ENCODE measurements at regions not wholly inside any gene's neighbourhood (a gene's known extent, or its start where the extent isn't known, plus 50 kb on each side); places are given as distances from the start of the nearest gene placed in this dataset.

- Histone ChIP-seq H3K4me3 (no peak overlapping the region), H3K36me3 (no peaks in the 10 kb centered on the region), H3K9me3 (no peaks in the 10 kb centered on the region), H3K27ac (no peak overlapping the region), H3K27me3 (no peaks in the 10 kb centered on the region), H3K4me1 (no peaks in the 10 kb centered on the region)
- no peak for TF ChIP-seq CTCF (IDR thresholded peaks at IDR 0.05)
- intact Hi-C loops (cut with DNase I): no loop called here
- no peak for DNase-seq (ENCODE audit: low spot score in 2 of 2)
These were observed 130.9 kb downstream of the PAPOLA start for GRCh38 chr14:96633096-96633495.

- DNase-seq (ENCODE audit: low spot score in 2 of 2): no peak
- Histone ChIP-seq H3K4me1 (no peaks in the 10 kb centered on the region), H3K4me3 (no peak overlapping the region), H3K9me3 (no peaks in the 10 kb centered on the region), H3K36me3 (no peaks in the 10 kb centered on the region), H3K27me3 (no peaks in the 10 kb centered on the region), H3K27ac (no peak overlapping the region)
- intact Hi-C loops (cut with DNase I): no loop called here
- no peak for TF ChIP-seq CTCF (IDR thresholded peaks at IDR 0.05)
These were observed 132.3 kb downstream of the PAPOLA start for GRCh38 chr14:96634481-96634880.

- H3K36me3 ChIP-seq: no peaks in the 10 kb centered on the region
- H3K27me3 ChIP-seq: no peaks in the 10 kb centered on the region
- no peak overlapping the region for H3K27ac ChIP-seq
- H3K4me1 ChIP-seq: no peaks in the 10 kb centered on the region
- no peak for TF ChIP-seq CTCF (IDR thresholded peaks at IDR 0.05)
- no peak for DNase-seq (ENCODE audit: low spot score in 2 of 2)
- H3K9me3 ChIP-seq: no peaks in the 10 kb centered on the region
- intact Hi-C loops (cut with DNase I): no loop called here
- no peak overlapping the region for H3K4me3 ChIP-seq
These were observed 132.7 kb downstream of the PAPOLA start for GRCh38 chr14:96634896-96635295.

- H3K27me3 ChIP-seq: no peaks in the 10 kb centered on the region
- H3K36me3 ChIP-seq: no peaks in the 10 kb centered on the region
- no peak overlapping the region for H3K4me3 ChIP-seq
- no peak for DNase-seq (ENCODE audit: low spot score in 2 of 2)
- H3K27ac ChIP-seq: no peak overlapping the region
- no peak for TF ChIP-seq CTCF (IDR thresholded peaks at IDR 0.05)
- H3K4me1 ChIP-seq: no peaks in the 10 kb centered on the region
- H3K9me3 ChIP-seq: no peaks in the 10 kb centered on the region
- intact Hi-C loops (cut with DNase I): no loop called here
These were observed 133.7 kb downstream of the PAPOLA start for GRCh38 chr14:96635850-96636249.

GRCh38 chr14:96637521-96637920 is 135.3 kb downstream of the PAPOLA start:
- H3K4me1 ChIP-seq: no peaks in the 10 kb centered on the region
- no peak overlapping the region for H3K27ac ChIP-seq
- no peaks in the 10 kb centered on the region for H3K36me3 ChIP-seq
- no peaks in the 10 kb centered on the region for H3K27me3 ChIP-seq
- intact Hi-C loops (cut with DNase I): no loop called here
- no peak for TF ChIP-seq CTCF (IDR thresholded peaks at IDR 0.05)
- no peak overlapping the region for H3K4me3 ChIP-seq
- no peaks in the 10 kb centered on the region for H3K9me3 ChIP-seq
- DNase-seq (ENCODE audit: low spot score in 2 of 2): no peak

Measured in ascending aorta (tissue), 2 donors.